GM12865 (cell line): ENCODE measurements at regions not wholly inside any gene's neighbourhood (a gene's known extent, or its start where the extent isn't known, plus 50 kb on each side); places are given as distances from the start of the nearest gene placed in this dataset.

Experiments used
- DNase-seq: peaks from one replicate; pipeline ENCODE4 v3.0.0; 2010; ENCODE audit warnings: low read depth
- H3K4me3 ChIP-seq: 2 replicates; pipeline ENCODE4 v1.5.1; 2011; ENCODE audit warnings: mild to moderate bottlenecking, low read depth, low read length, control low read depth
- TF ChIP-seq, protein P1 (sequence below): IDR thresholded peaks from 2 replicates; pipeline ENCODE4 v1.5.1; 2011; ENCODE audit warnings: low read length, control low read depth, low read depth, inconsistent platforms; ENCODE audit not compliant: insufficient read depth; ENCODE audit errors: missing control alignments

GRCh38 chr17:13869331-13869940, 199.9 kb upstream of the COX10 start:
- no peak for DNase-seq
- TF ChIP-seq, protein P1, sequence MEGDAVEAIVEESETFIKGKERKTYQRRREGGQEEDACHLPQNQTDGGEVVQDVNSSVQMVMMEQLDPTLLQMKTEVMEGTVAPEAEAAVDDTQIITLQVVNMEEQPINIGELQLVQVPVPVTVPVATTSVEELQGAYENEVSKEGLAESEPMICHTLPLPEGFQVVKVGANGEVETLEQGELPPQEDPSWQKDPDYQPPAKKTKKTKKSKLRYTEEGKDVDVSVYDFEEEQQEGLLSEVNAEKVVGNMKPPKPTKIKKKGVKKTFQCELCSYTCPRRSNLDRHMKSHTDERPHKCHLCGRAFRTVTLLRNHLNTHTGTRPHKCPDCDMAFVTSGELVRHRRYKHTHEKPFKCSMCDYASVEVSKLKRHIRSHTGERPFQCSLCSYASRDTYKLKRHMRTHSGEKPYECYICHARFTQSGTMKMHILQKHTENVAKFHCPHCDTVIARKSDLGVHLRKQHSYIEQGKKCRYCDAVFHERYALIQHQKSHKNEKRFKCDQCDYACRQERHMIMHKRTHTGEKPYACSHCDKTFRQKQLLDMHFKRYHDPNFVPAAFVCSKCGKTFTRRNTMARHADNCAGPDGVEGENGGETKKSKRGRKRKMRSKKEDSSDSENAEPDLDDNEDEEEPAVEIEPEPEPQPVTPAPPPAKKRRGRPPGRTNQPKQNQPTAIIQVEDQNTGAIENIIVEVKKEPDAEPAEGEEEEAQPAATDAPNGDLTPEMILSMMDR: no peak
- no peak overlapping the region for H3K4me3 ChIP-seq

GRCh38 chr17:13871261-13871660, 198.0 kb upstream of the COX10 start:
- DNase-seq: no peak
- H3K4me3 ChIP-seq: no peak overlapping the region
- TF ChIP-seq, protein P1: no peak

- no peak for DNase-seq
- TF ChIP-seq, protein P1: no peak
- H3K4me3 ChIP-seq: no peak overlapping the region
Observed at GRCh38 chr17:13874134-13874533, 195.2 kb upstream of the COX10 start.

GRCh38 chr17:13874817-13875216, 194.5 kb upstream of the COX10 start:
- H3K4me3 ChIP-seq: no peak overlapping the region
- TF ChIP-seq, protein P1: no peak
- no peak for DNase-seq

DNA sequence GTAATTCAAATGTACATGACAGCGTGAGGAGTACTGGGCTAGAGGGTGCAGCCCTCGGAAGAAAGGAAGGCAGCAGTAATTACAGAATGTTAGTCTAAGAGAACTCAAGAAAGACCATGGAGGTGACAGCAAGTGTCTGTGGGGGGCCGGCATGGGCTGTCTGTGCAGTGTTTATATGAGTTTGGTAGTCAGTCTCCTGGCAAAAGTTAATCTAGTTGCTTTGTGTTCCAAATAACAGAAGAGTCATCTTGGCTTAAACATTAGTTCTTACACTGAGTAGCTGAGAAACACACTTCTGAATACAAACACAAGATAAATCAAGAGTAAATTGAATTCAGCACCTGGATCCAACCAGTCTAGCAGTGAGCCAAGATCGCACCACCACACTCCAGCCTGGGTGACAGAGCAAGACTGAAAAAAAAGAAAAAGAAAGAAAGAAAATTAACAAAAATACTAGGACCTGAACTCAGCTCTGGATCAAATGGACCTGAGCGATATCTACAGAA, 189.3 kb upstream of the COX10 start:
- TF ChIP-seq, protein P1: no peak
- H3K4me3 ChIP-seq: no peak overlapping the region
- no peak for DNase-seq

GRCh38 chr17:13883659-13884058, 185.6 kb upstream of the COX10 start:
- TF ChIP-seq, protein P1: no peak
- no peak overlapping the region for H3K4me3 ChIP-seq
- DNase-seq: no peak

- TF ChIP-seq, protein P1: no peak
- no peak for DNase-seq
- H3K4me3 ChIP-seq: no peak overlapping the region
Observed at GRCh38 chr17:13884347-13884746, 185.0 kb upstream of the COX10 start.
